ENCODE measurements at regions not wholly inside any gene's neighbourhood (a gene's known extent, or its start where the extent isn't known, plus 50 kb on each side); places are given as distances from the start of the nearest gene placed in this dataset.

- TF ChIP-seq CTCF (IDR thresholded peaks at IDR 0.05) (no peak), POLR2A (IDR thresholded peaks at IDR 0.05) (no peak)
Observed at GRCh38 chr14:27075503-27075902, 477.7 kb upstream of the NOVA1 start.
